HepG2 (cell line): ENCODE measurements at regions not wholly inside any gene's neighbourhood (a gene's known extent, or its start where the extent isn't known, plus 50 kb on each side); places are given as distances from the start of the nearest gene placed in this dataset.
A peak's percentile ranks its signal among the peaks of the same experiment; 100 is the strongest.

ENCODE experiments used
- AKAP8 ChIP-seq: sonication (generic); formaldehyde crosslinking; IDR thresholded peaks from 2 replicates; pipeline ENCODE4 v1.5.1; 2020; ENCODE audit warnings: mild to moderate bottlenecking, missing genetic modification reagents
- ATF7-NPFF ChIP-seq: sonication (generic); formaldehyde crosslinking; IDR thresholded peaks from 2 replicates; pipeline ENCODE4 v1.8.1; 2023; ENCODE audit warnings: mild to moderate bottlenecking, low read depth, missing genetic modification reagents, moderate library complexity
- ZBTB40 ChIP-seq, 2 experiments: fragments of 450-650 bp in 1 of 2; sonication (generic) in 1 of 2; formaldehyde crosslinking in 1 of 2; IDR thresholded peaks; 2 replicates each; pipeline versions ENCODE4 v1.6.1 to v1.8.0; 2016 to 2022; ENCODE audit warnings: antibody characterized with exemption in 1 of 2, mild to moderate bottlenecking in 1 of 2, missing genetic modification reagents in 1 of 2
- ZKSCAN1 ChIP-seq: fragments of 150-350 bp; IDR thresholded peaks from 2 replicates; pipeline ENCODE4 v1.6.1; 2014; ENCODE audit warnings: low read length
- ZNF142 ChIP-seq: sonication (generic); formaldehyde crosslinking; IDR thresholded peaks from 2 replicates; pipeline ENCODE4 v1.4.0; 2020; ENCODE audit warnings: missing genetic modification reagents
- TF ChIP-seq, protein P1 (sequence below): sonication (generic); formaldehyde crosslinking; IDR thresholded peaks from 2 replicates; pipeline ENCODE4 v1.4.0; 2020; ENCODE audit warnings: missing genetic modification reagents
- TF ChIP-seq, protein P2 (sequence below): sonication (generic); formaldehyde crosslinking; conservative IDR thresholded peaks from 2 replicates; pipeline ENCODE4 v1.4.0; 2020; ENCODE audit warnings: missing genetic modification reagents

- TF ChIP-seq, protein P1, sequence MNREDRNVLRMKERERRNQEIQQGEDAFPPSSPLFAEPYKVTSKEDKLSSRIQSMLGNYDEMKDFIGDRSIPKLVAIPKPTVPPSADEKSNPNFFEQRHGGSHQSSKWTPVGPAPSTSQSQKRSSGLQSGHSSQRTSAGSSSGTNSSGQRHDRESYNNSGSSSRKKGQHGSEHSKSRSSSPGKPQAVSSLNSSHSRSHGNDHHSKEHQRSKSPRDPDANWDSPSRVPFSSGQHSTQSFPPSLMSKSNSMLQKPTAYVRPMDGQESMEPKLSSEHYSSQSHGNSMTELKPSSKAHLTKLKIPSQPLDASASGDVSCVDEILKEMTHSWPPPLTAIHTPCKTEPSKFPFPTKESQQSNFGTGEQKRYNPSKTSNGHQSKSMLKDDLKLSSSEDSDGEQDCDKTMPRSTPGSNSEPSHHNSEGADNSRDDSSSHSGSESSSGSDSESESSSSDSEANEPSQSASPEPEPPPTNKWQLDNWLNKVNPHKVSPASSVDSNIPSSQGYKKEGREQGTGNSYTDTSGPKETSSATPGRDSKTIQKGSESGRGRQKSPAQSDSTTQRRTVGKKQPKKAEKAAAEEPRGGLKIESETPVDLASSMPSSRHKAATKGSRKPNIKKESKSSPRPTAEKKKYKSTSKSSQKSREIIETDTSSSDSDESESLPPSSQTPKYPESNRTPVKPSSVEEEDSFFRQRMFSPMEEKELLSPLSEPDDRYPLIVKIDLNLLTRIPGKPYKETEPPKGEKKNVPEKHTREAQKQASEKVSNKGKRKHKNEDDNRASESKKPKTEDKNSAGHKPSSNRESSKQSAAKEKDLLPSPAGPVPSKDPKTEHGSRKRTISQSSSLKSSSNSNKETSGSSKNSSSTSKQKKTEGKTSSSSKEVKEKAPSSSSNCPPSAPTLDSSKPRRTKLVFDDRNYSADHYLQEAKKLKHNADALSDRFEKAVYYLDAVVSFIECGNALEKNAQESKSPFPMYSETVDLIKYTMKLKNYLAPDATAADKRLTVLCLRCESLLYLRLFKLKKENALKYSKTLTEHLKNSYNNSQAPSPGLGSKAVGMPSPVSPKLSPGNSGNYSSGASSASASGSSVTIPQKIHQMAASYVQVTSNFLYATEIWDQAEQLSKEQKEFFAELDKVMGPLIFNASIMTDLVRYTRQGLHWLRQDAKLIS (CRISPR knock-in tag), result 0 out of 2 replicates have a peak, but pooled peaks have one; percentile 17
- TF ChIP-seq ZNF142 (CRISPR knock-in tag) (peak; percentile 93), ZBTB40 (IDR thresholded peaks at IDR 0.05) (no peak), ZBTB40 (CRISPR knock-in tag; IDR thresholded peaks at IDR 0.05) (peak; percentile 72), ZKSCAN1 (no peak; the same call in 1 of the 2 replicates), ATF7-NPFF (CRISPR knock-in tag) (peak; percentile 98), AKAP8 (no peak)
- TF ChIP-seq, protein P2, sequence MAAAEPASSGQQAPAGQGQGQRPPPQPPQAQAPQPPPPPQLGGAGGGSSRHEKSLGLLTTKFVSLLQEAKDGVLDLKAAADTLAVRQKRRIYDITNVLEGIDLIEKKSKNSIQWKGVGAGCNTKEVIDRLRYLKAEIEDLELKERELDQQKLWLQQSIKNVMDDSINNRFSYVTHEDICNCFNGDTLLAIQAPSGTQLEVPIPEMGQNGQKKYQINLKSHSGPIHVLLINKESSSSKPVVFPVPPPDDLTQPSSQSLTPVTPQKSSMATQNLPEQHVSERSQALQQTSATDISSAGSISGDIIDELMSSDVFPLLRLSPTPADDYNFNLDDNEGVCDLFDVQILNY (CRISPR knock-in tag), result peak; percentile 53; the same call in 1 of the 2 replicates
Measured at GRCh38 chr6:156719720-156720563, 57.2 kb upstream of the ARID1B start (continued).
